ENCODE measurements at regions not wholly inside any gene's neighbourhood (a gene's known extent, or its start where the extent isn't known, plus 50 kb on each side); places are given as distances from the start of the nearest gene placed in this dataset.

DNA sequence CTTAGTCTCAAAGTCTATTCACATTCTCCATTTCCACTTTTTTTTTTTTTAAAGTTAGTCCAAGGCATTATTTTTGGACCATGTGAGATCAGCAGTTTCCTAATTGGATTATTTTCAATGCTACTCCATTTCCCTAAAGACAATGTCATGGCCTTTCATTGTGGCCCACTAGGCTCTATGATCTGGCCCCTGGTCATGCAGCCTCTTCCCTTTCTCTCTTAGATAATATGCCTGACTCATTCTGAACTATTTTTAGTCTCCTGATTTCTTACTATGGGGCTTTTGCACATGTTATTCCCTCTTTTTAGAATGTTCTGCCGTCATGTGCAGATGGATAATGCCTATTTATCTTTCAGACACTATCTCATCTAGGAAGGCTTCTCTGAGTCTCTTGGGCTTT is 157.3 kb downstream of the TMA16 start:
- Histone ChIP-seq H3K4me3 (ENCODE audit: low read depth, low read length) (no peak overlapping the region), H3K9me3 (ENCODE audit: control insufficient read depth, insufficient read depth, low read depth, low read length) (no peaks in the 10 kb centered on the region), H3K27ac (ENCODE audit: extremely low read depth, low read depth, low read length) (no peak overlapping the region), H3K36me3 (ENCODE audit: control insufficient read depth in 2 of 2, insufficient read depth in 1 of 2, low read length in 2 of 2) (no peaks in the 10 kb centered on the region), H3K4me1 (ENCODE audit: control insufficient read depth, insufficient read depth, low read length) (no peaks in the 10 kb centered on the region)
- TF ChIP-seq ZNF548 (tag by site-specific recombination; IDR thresholded peaks at IDR 0.05) (no peak), ZNF37A (tag by site-specific recombination; IDR thresholded peaks at IDR 0.05) (no peak), ZNF138 (tag by site-specific recombination; IDR thresholded peaks at IDR 0.05; ENCODE audit: borderline replicate concordance) (no peak)
- ChIA-PET POLR2A (no interaction called here), CTCF (no interaction called here)

DNA sequence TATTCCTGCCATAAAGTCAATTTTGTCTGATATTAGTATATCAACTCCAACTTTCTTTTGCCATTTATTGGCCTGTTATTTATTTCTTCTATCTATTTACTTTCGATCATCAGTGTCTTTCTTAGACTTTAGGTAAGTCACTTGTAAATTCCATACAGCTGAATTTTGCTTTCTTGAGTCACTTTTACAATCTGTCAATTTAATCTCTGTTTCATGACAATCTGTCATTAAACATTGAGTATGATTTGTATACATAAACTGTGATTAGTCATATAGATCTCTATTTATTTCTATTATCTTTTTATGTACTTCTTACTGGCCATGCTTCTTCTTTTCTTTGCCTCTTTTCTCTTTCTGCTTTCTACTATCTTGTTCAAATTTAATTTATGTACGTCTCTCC is 160.1 kb downstream of the TMA16 start:
- Histone ChIP-seq H3K27ac (ENCODE audit: extremely low read depth, low read depth, low read length) (no peak overlapping the region), H3K9me3 (ENCODE audit: control insufficient read depth, insufficient read depth, low read depth, low read length) (no peaks in the 10 kb centered on the region), H3K36me3 (ENCODE audit: control insufficient read depth in 2 of 2, insufficient read depth in 1 of 2, low read length in 2 of 2) (no peaks in the 10 kb centered on the region), H3K4me1 (ENCODE audit: control insufficient read depth, insufficient read depth, low read length) (no peaks in the 10 kb centered on the region), H3K4me3 (ENCODE audit: low read depth, low read length) (no peak overlapping the region)
- CTCF ChIA-PET, result no interaction called here
- TF ChIP-seq ZNF239 (tag by site-specific recombination; IDR thresholded peaks at IDR 0.05), result no peak
- TF ChIP-seq ZNF354C (tag by site-specific recombination; IDR thresholded peaks at IDR 0.05; ENCODE audit: borderline replicate concordance, low read depth), result no peak
- TF ChIP-seq ZNF660 (tag by site-specific recombination; IDR thresholded peaks at IDR 0.05), result no peak
- TF ChIP-seq, protein P1, sequence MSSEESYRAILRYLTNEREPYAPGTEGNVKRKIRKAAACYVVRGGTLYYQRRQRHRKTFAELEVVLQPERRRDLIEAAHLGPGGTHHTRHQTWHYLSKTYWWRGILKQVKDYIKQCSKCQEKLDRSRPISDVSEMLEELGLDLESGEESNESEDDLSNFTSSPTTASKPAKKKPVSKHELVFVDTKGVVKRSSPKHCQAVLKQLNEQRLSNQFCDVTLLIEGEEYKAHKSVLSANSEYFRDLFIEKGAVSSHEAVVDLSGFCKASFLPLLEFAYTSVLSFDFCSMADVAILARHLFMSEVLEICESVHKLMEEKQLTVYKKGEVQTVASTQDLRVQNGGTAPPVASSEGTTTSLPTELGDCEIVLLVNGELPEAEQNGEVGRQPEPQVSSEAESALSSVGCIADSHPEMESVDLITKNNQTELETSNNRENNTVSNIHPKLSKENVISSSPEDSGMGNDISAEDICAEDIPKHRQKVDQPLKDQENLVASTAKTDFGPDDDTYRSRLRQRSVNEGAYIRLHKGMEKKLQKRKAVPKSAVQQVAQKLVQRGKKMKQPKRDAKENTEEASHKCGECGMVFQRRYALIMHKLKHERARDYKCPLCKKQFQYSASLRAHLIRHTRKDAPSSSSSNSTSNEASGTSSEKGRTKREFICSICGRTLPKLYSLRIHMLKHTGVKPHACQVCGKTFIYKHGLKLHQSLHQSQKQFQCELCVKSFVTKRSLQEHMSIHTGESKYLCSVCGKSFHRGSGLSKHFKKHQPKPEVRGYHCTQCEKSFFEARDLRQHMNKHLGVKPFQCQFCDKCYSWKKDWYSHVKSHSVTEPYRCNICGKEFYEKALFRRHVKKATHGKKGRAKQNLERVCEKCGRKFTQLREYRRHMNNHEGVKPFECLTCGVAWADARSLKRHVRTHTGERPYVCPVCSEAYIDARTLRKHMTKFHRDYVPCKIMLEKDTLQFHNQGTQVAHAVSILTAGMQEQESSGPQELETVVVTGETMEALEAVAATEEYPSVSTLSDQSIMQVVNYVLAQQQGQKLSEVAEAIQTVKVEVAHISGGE (tag by site-specific recombination; conservative IDR thresholded peaks at IDR 0.05; ENCODE audit: low read depth), result no peak
- TF ChIP-seq ZNF24 (tag by site-specific recombination; IDR thresholded peaks at IDR 0.05), result no peak
- TF ChIP-seq ZNF585B (tag by site-specific recombination; IDR thresholded peaks at IDR 0.05), result no peak
- TF ChIP-seq ZNF571 (tag by site-specific recombination; IDR thresholded peaks at IDR 0.05), result no peak
- TF ChIP-seq, protein P2, sequence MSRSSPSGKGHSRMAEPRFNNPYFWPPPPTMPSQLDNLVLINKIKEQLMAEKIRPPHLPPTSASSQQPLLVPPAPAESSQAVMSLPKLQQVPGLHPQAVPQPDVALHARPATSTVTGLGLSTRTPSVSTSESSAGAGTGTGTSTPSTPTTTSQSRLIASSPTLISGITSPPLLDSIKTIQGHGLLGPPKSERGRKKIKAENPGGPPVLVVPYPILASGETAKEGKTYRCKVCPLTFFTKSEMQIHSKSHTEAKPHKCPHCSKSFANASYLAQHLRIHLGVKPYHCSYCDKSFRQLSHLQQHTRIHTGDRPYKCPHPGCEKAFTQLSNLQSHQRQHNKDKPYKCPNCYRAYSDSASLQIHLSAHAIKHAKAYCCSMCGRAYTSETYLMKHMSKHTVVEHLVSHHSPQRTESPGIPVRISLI (tag by site-specific recombination; IDR thresholded peaks at IDR 0.05), result no peak
- no peak for TF ChIP-seq ZNF266 (tag by site-specific recombination; IDR thresholded peaks at IDR 0.05; ENCODE audit: low read depth)
- no peak for TF ChIP-seq KLF8 (tag by site-specific recombination; IDR thresholded peaks at IDR 0.05)
- TF ChIP-seq ZNF324 (tag by site-specific recombination; IDR thresholded peaks at IDR 0.05), result no peak
- no peak for TF ChIP-seq MYNN (tag by site-specific recombination; IDR thresholded peaks at IDR 0.05; ENCODE audit: borderline replicate concordance)
- no peak for TF ChIP-seq MZF1 (tag by site-specific recombination; IDR thresholded peaks at IDR 0.05; ENCODE audit: borderline replicate concordance)
- POLR2A ChIA-PET, result no interaction called here

DNA sequence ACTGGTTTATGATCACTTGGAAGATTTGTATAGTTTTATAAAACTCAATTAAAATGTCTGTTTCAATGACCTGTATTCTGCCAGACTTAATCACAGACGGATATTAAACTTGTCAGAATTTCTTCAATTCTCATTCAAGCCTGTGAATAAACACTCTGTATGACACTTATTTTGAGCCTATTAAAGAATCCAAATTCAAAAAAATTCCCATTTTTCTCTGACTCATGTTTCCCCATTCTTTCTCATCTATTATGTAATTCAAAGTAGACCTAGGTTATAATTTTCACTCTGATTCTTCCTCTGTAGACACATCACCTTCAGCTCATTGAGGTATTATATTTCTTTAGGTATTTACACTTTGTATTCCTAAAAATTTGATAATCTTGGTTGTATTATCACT is 166.1 kb downstream of the TMA16 start:
- Histone ChIP-seq H3K9me3 (ENCODE audit: control insufficient read depth, insufficient read depth, low read depth, low read length) (no peaks in the 10 kb centered on the region), H3K36me3 (ENCODE audit: control insufficient read depth in 2 of 2, insufficient read depth in 1 of 2, low read length in 2 of 2) (no peaks in the 10 kb centered on the region), H3K4me1 (ENCODE audit: control insufficient read depth, insufficient read depth, low read length) (no peaks in the 10 kb centered on the region), H3K27ac (ENCODE audit: extremely low read depth, low read depth, low read length) (no peak overlapping the region), H3K4me3 (ENCODE audit: low read depth, low read length) (no peak overlapping the region)
- ChIA-PET CTCF (no interaction called here), POLR2A (no interaction called here)
- TF ChIP-seq ZNF37A (tag by site-specific recombination; IDR thresholded peaks at IDR 0.05), result no peak
- TF ChIP-seq, protein P3, sequence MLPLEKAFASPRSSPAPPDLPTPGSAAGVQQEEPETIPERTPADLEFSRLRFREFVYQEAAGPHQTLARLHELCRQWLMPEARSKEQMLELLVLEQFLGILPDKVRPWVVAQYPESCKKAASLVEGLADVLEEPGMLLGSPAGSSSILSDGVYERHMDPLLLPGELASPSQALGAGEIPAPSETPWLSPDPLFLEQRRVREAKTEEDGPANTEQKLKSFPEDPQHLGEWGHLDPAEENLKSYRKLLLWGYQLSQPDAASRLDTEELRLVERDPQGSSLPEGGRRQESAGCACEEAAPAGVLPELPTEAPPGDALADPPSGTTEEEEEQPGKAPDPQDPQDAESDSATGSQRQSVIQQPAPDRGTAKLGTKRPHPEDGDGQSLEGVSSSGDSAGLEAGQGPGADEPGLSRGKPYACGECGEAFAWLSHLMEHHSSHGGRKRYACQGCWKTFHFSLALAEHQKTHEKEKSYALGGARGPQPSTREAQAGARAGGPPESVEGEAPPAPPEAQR (tag by site-specific recombination; IDR thresholded peaks at IDR 0.05), result no peak
- TF ChIP-seq ZFP37 (tag by site-specific recombination; IDR thresholded peaks at IDR 0.05), result no peak
- TF ChIP-seq REPIN1 (tag by site-specific recombination; IDR thresholded peaks at IDR 0.05; ENCODE audit: low read depth), result no peak
- no peak for TF ChIP-seq ZNF354C (tag by site-specific recombination; IDR thresholded peaks at IDR 0.05; ENCODE audit: borderline replicate concordance, low read depth)
- TF ChIP-seq, protein P4, sequence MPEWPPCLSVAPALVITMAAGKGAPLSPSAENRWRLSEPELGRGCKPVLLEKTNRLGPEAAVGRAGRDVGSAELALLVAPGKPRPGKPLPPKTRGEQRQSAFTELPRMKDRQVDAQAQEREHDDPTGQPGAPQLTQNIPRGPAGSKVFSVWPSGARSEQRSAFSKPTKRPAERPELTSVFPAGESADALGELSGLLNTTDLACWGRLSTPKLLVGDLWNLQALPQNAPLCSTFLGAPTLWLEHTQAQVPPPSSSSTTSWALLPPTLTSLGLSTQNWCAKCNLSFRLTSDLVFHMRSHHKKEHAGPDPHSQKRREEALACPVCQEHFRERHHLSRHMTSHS (tag by site-specific recombination; IDR thresholded peaks at IDR 0.05), result no peak
- TF ChIP-seq ZNF121 (tag by site-specific recombination; IDR thresholded peaks at IDR 0.05), result no peak
